ENCODE measurements at regions not wholly inside any gene's neighbourhood (a gene's known extent, or its start where the extent isn't known, plus 50 kb on each side); places are given as distances from the start of the nearest gene placed in this dataset.

- DNase-seq (ENCODE audit: low spot score): no peak
- no peaks in the 10 kb centered on the region for H3K36me3 ChIP-seq (ENCODE audit: control insufficient read depth in 4 of 4, insufficient read depth in 3 of 4, low read depth in 1 of 4, low read length in 3 of 4)
- H3K9me3 ChIP-seq (ENCODE audit: control insufficient read depth in 4 of 4, low read length in 3 of 4): peaks cover 0 to 11% (median 6%) of the 10 kb centered on the region in 4 donors
- no peak overlapping the region for H3K27ac ChIP-seq (ENCODE audit: low read depth in 1 of 2, low read length in 2 of 2)
- no peak overlapping the region for H3K4me3 ChIP-seq (ENCODE audit: low read depth in 1 of 3, low read length in 3 of 3)
- peaks cover 0 to 11% (median 5%) of the 10 kb centered on the region in 4 donors for H3K4me1 ChIP-seq (ENCODE audit: control insufficient read depth in 4 of 4, insufficient read depth in 4 of 4, low read length in 3 of 4)
- H3K9ac ChIP-seq (ENCODE audit: low read depth in 1 of 2, low read length in 2 of 2): no peak overlapping the region
- WGBS: 87% methylated on average over 16 of the region's 16 CpGs
- TF ChIP-seq GABPA (IDR thresholded peaks at IDR 0.05 in 1 of 2, conservative IDR thresholded peaks at IDR 0.05 in 1 of 2) (no peak), ATF3 (IDR thresholded peaks at IDR 0.05) (no peak), YY1 (IDR thresholded peaks at IDR 0.05) (no peak), REST (IDR thresholded peaks at IDR 0.05) (no peak), CTCF (IDR thresholded peaks at IDR 0.05; ENCODE audit: low read depth, low read length, missing input control) (no peak), SP1 (IDR thresholded peaks at IDR 0.05) (no peak)
- no peaks in the 10 kb centered on the region for H3K27me3 ChIP-seq (ENCODE audit: control insufficient read depth in 4 of 4, insufficient read depth in 4 of 4, low read length in 3 of 4)
Observed at GRCh38 chr7:149713061-149713730, 60.2 kb downstream of the ZNF467 start.

GRCh38 chr7:149708026-149708425 lies 65.4 kb downstream of the ZNF467 start:
- Histone ChIP-seq H3K4me3 (ENCODE audit: low read depth in 1 of 3, low read length in 3 of 3) (no peak overlapping the region), H3K27me3 (ENCODE audit: control insufficient read depth in 4 of 4, insufficient read depth in 4 of 4, low read length in 3 of 4) (no peaks in the 10 kb centered on the region), H3K36me3 (ENCODE audit: control insufficient read depth in 4 of 4, insufficient read depth in 3 of 4, low read depth in 1 of 4, low read length in 3 of 4) (no peaks in the 10 kb centered on the region), H3K27ac (ENCODE audit: low read depth in 1 of 2, low read length in 2 of 2) (no peak overlapping the region), H3K9ac (ENCODE audit: low read depth in 1 of 2, low read length in 2 of 2) (no peak overlapping the region), H3K9me3 (ENCODE audit: control insufficient read depth in 4 of 4, low read length in 3 of 4) (peaks cover 0 to 11% (median 6%) of the 10 kb centered on the region in 4 donors), H3K4me1 (ENCODE audit: control insufficient read depth in 4 of 4, insufficient read depth in 4 of 4, low read length in 3 of 4) (no peaks in the 10 kb centered on the region)
- no peak for TF ChIP-seq EGR1 (IDR thresholded peaks at IDR 0.05; ENCODE audit: low read depth in 2 of 2)
- TF ChIP-seq JUND (IDR thresholded peaks at IDR 0.05): no peak
- no peak for TF ChIP-seq HNF4G (IDR thresholded peaks at IDR 0.05)
- no peak for TF ChIP-seq FOXA2 (IDR thresholded peaks at IDR 0.05)
- no peak for TF ChIP-seq SP1 (IDR thresholded peaks at IDR 0.05)
- no peak for TF ChIP-seq TAF1 (conservative IDR thresholded peaks at IDR 0.05)
- TF ChIP-seq HNF4A (conservative IDR thresholded peaks at IDR 0.05): no peak
- TF ChIP-seq NR2F2 (IDR thresholded peaks at IDR 0.05): no peak
- TF ChIP-seq RXRA (IDR thresholded peaks at IDR 0.05): no peak
- no peak for TF ChIP-seq REST (IDR thresholded peaks at IDR 0.05)
- no peak for DNase-seq (ENCODE audit: low spot score)
- 91% methylated on average over 7 of the region's 7 CpGs for WGBS
